Prostate gland (tissue), 2 donors: ENCODE measurements at regions not wholly inside any gene's neighbourhood (a gene's known extent, or its start where the extent isn't known, plus 50 kb on each side); places are given as distances from the start of the nearest gene placed in this dataset.
"Not testable (repeated sequence)": the region's sequence is repeated elsewhere in the genome, so short reads cannot be mapped to it uniquely, and the experiment has no call there.

Source experiments
- DNase-seq: peaks from one replicate; pipeline ENCODE4 v3.0.0-alpha.2; 2019; ENCODE audit warnings: low spot score
- H3K27ac ChIP-seq, 2 donors: fragments of 200-600 bp; sonication (generic); 2 replicates each; pipeline ENCODE4 v1.5.1; 2017 to 2019
- H3K27me3 ChIP-seq: fragments of 200-600 bp; sonication (generic); replicated peaks from 2 replicates; pipeline ENCODE4 v1.5.1; 2019; ENCODE audit not compliant: insufficient read depth
- H3K36me3 ChIP-seq, 2 donors: fragments of 200-600 bp; sonication (generic); 1 replicate in 1 of 2; 2 replicates in 1 of 2; pipeline versions ENCODE4 v1.5.1 to v1.8.1; 2017 to 2019
- H3K4me1 ChIP-seq: fragments of 200-600 bp; sonication (generic); replicated peaks from 2 replicates; pipeline ENCODE4 v1.5.1; 2019
- H3K4me3 ChIP-seq, 2 donors: fragments of 200-600 bp; sonication (generic); 2 replicates each; pipeline ENCODE4 v1.5.1; 2017 to 2019
- H3K9me3 ChIP-seq: fragments of 200-600 bp; sonication (generic); 2 replicates; pipeline ENCODE4 v1.5.1; 2017
- CTCF ChIP-seq, 4 experiments: fragments of 200-600 bp in 2 of 4; fragments of 450-650 bp in 2 of 4; sonication (generic) in 2 of 4; IDR thresholded peaks; 1 replicate in 3 of 4; 2 replicates in 1 of 4; pipeline ENCODE4 v1.5.1; 2016 to 2019; ENCODE audit warnings: antibody characterized with exemption in 4 of 4, mild to moderate bottlenecking in 2 of 4, moderate library complexity in 2 of 4
- POLR2A ChIP-seq: fragments of 450-650 bp; IDR thresholded peaks from one replicate; pipeline ENCODE4 v1.6.1; 2016; ENCODE audit warnings: antibody characterized with exemption, mild to moderate bottlenecking
- POLR2AphosphoS5 ChIP-seq: sonication (generic); formaldehyde crosslinking; IDR thresholded peaks from one replicate; pipeline ENCODE4 v1.6.1; 2017; ENCODE audit warnings: antibody characterized with exemption
- WGBS: methylation state at CpG from one replicate; pipeline ENCODE4 v1.1.5; 2018; 5-methylcytosine and 5-hydroxymethylcytosine counted together
- intact Hi-C: fragments of 100-400 bp; cut with DNase I; formaldehyde crosslinking; loops from one replicate; pipeline ENCODE4 v1.14.2; 2022

GRCh38 chr6:148001844-148002642, 340.6 kb upstream of the SASH1 start:
- TF ChIP-seq POLR2AphosphoS5 (no peak), CTCF (IDR thresholded peaks at IDR 0.05) (no peak), POLR2A (no peak)
- Histone ChIP-seq H3K9me3 (no peaks in the 10 kb centered on the region), H3K4me1 (no peaks in the 10 kb centered on the region), H3K27me3 (no peaks in the 10 kb centered on the region), H3K4me3 (no peak overlapping the region), H3K27ac (no peak overlapping the region), H3K36me3 (no peaks in the 10 kb centered on the region)
- intact Hi-C loops: no loop called here
- WGBS: 38% methylated on average over 7 of the region's 7 CpGs
- DNase-seq: no peak

- DNase-seq: no peak
- 90% methylated on average over 3 of the region's 3 CpGs for WGBS
- Histone ChIP-seq H3K36me3 (no peaks in the 10 kb centered on the region), H3K9me3 (no peaks in the 10 kb centered on the region), H3K4me1 (no peaks in the 10 kb centered on the region), H3K4me3 (no peak overlapping the region), H3K27me3 (no peaks in the 10 kb centered on the region), H3K27ac (no peak overlapping the region)
- no peak for TF ChIP-seq CTCF (IDR thresholded peaks at IDR 0.05)
- no peak for TF ChIP-seq POLR2A
- no peak for TF ChIP-seq POLR2AphosphoS5
- intact Hi-C loops: no loop called here
Measured at GRCh38 chr6:148004651-148005050, 338.0 kb upstream of the SASH1 start.

- no peak overlapping the region for H3K4me3 ChIP-seq
- no peaks in the 10 kb centered on the region for H3K9me3 ChIP-seq
- H3K27me3 ChIP-seq: no peaks in the 10 kb centered on the region
- DNase-seq: no peak
- H3K36me3 ChIP-seq: no peaks in the 10 kb centered on the region
- WGBS: 98% methylated on average over 6 of the region's 6 CpGs
- TF ChIP-seq POLR2AphosphoS5 (no peak), POLR2A (no peak), CTCF (IDR thresholded peaks at IDR 0.05) (no peak)
- H3K4me1 ChIP-seq: no peaks in the 10 kb centered on the region
- intact Hi-C loops: no loop called here
- H3K27ac ChIP-seq: no peak overlapping the region
Measured at GRCh38 chr6:148005806-148006205, 336.8 kb upstream of the SASH1 start.

GRCh38 chr6:148010516-148010915, 332.1 kb upstream of the SASH1 start:
- H3K9me3 ChIP-seq, intact Hi-C loops, H3K36me3 ChIP-seq: not testable (repeated sequence)

GRCh38 chr6:148016013-148016412, 326.6 kb upstream of the SASH1 start:
- Histone ChIP-seq H3K27me3 (no peaks in the 10 kb centered on the region), H3K9me3 (no peaks in the 10 kb centered on the region), H3K27ac (no peak overlapping the region), H3K4me1 (no peaks in the 10 kb centered on the region), H3K4me3 (no peak overlapping the region), H3K36me3 (no peaks in the 10 kb centered on the region)
- intact Hi-C loops: no loop called here
- DNase-seq: no peak
- 85% methylated on average over 1 of the region's 1 CpG for WGBS
- TF ChIP-seq POLR2AphosphoS5 (no peak), CTCF (IDR thresholded peaks at IDR 0.05) (no peak), POLR2A (no peak)

More at GRCh38 chr6:148010516-148010915, 332.1 kb upstream of the SASH1 start:
- DNase-seq, H3K4me1 ChIP-seq, H3K4me3 ChIP-seq, H3K27me3 ChIP-seq, H3K27ac ChIP-seq: not testable (repeated sequence)
